ENCODE measurements at regions not wholly inside any gene's neighbourhood (a gene's known extent, or its start where the extent isn't known, plus 50 kb on each side); places are given as distances from the start of the nearest gene placed in this dataset.
"Not testable (repeated sequence)": the region's sequence is repeated elsewhere in the genome, so short reads cannot be mapped to it uniquely, and the experiment has no call there.

GRCh38 chr6:169086020-169086419, 167.6 kb downstream of the THBS2 start:
- DNase-seq (ENCODE audit: insufficient read length), result no peak
- FAIRE-seq, result no peak
- no peak for TF ChIP-seq TAF1 (IDR thresholded peaks at IDR 0.05; ENCODE audit: borderline replicate concordance, low read depth, low read length)
- no peak for TF ChIP-seq POLR2A (IDR thresholded peaks at IDR 0.05; ENCODE audit: low read depth, low read length)
- no peak for TF ChIP-seq POLR2AphosphoS5 (IDR thresholded peaks at IDR 0.05; ENCODE audit: low read depth, low read length)

GRCh38 chr6:169085466-169085865, 168.2 kb downstream of the THBS2 start:
- DNase-seq (ENCODE audit: insufficient read length), result no peak
- TF ChIP-seq POLR2AphosphoS5 (IDR thresholded peaks at IDR 0.05; ENCODE audit: low read depth, low read length) (no peak), TAF1 (IDR thresholded peaks at IDR 0.05; ENCODE audit: borderline replicate concordance, low read depth, low read length) (no peak), POLR2A (IDR thresholded peaks at IDR 0.05; ENCODE audit: low read depth, low read length) (no peak)
- no peak for FAIRE-seq

GRCh38 chr6:169084557-169084956, 169.1 kb downstream of the THBS2 start:
- DNase-seq (ENCODE audit: insufficient read length); FAIRE-seq: not testable (repeated sequence)

- FAIRE-seq (no peak), DNase-seq (ENCODE audit: insufficient read length) (no peak)
- TF ChIP-seq TAF1 (IDR thresholded peaks at IDR 0.05; ENCODE audit: borderline replicate concordance, low read depth, low read length) (no peak), POLR2A (IDR thresholded peaks at IDR 0.05; ENCODE audit: low read depth, low read length) (no peak), POLR2AphosphoS5 (IDR thresholded peaks at IDR 0.05; ENCODE audit: low read depth, low read length) (no peak)
Observed at GRCh38 chr6:169084067-169084466, 169.6 kb downstream of the THBS2 start.

- DNase-seq (ENCODE audit: insufficient read length) (no peak), FAIRE-seq (no peak)
- TF ChIP-seq TAF1 (IDR thresholded peaks at IDR 0.05; ENCODE audit: borderline replicate concordance, low read depth, low read length) (no peak), POLR2A (IDR thresholded peaks at IDR 0.05; ENCODE audit: low read depth, low read length) (no peak), POLR2AphosphoS5 (IDR thresholded peaks at IDR 0.05; ENCODE audit: low read depth, low read length) (no peak)
Observed at GRCh38 chr6:169083508-169083874, 170.2 kb downstream of the THBS2 start.

GRCh38 chr6:169082817-169083507, 170.7 kb downstream of the THBS2 start:
- no peak for TF ChIP-seq POLR2AphosphoS5 (IDR thresholded peaks at IDR 0.05; ENCODE audit: low read depth, low read length)
- TF ChIP-seq POLR2A (IDR thresholded peaks at IDR 0.05; ENCODE audit: low read depth, low read length), result no peak
- TF ChIP-seq TAF1 (IDR thresholded peaks at IDR 0.05; ENCODE audit: borderline replicate concordance, low read depth, low read length), result no peak
- DNase-seq (ENCODE audit: insufficient read length), result no peak
- FAIRE-seq, result no peak

- FAIRE-seq (no peak), DNase-seq (ENCODE audit: insufficient read length) (no peak)
- TF ChIP-seq TAF1 (IDR thresholded peaks at IDR 0.05; ENCODE audit: borderline replicate concordance, low read depth, low read length) (no peak), POLR2AphosphoS5 (IDR thresholded peaks at IDR 0.05; ENCODE audit: low read depth, low read length) (no peak), POLR2A (IDR thresholded peaks at IDR 0.05; ENCODE audit: low read depth, low read length) (no peak)
Observed at GRCh38 chr6:169082093-169082492, 171.6 kb downstream of the THBS2 start.

- DNase-seq (ENCODE audit: insufficient read length) (no peak), FAIRE-seq (no peak)
- TF ChIP-seq POLR2AphosphoS5 (IDR thresholded peaks at IDR 0.05; ENCODE audit: low read depth, low read length) (no peak), POLR2A (IDR thresholded peaks at IDR 0.05; ENCODE audit: low read depth, low read length) (no peak), TAF1 (IDR thresholded peaks at IDR 0.05; ENCODE audit: borderline replicate concordance, low read depth, low read length) (no peak)
Observed at GRCh38 chr6:169081248-169081647, 172.4 kb downstream of the THBS2 start.

- TF ChIP-seq POLR2AphosphoS5 (IDR thresholded peaks at IDR 0.05; ENCODE audit: low read depth, low read length), result no peak
- TF ChIP-seq POLR2A (IDR thresholded peaks at IDR 0.05; ENCODE audit: low read depth, low read length), result no peak
- no peak for TF ChIP-seq TAF1 (IDR thresholded peaks at IDR 0.05; ENCODE audit: borderline replicate concordance, low read depth, low read length)
- FAIRE-seq, result no peak
- no peak for DNase-seq (ENCODE audit: insufficient read length)
Observed at GRCh38 chr6:169079650-169080049, 174.0 kb downstream of the THBS2 start.

GRCh38 chr6:169078399-169079145, 175.1 kb downstream of the THBS2 start:
- DNase-seq (ENCODE audit: insufficient read length) (no peak), FAIRE-seq (no peak)
- TF ChIP-seq POLR2AphosphoS5 (IDR thresholded peaks at IDR 0.05; ENCODE audit: low read depth, low read length) (no peak), TAF1 (IDR thresholded peaks at IDR 0.05; ENCODE audit: borderline replicate concordance, low read depth, low read length) (no peak), POLR2A (IDR thresholded peaks at IDR 0.05; ENCODE audit: low read depth, low read length) (no peak)

GRCh38 chr6:169075915-169076654, 177.6 kb downstream of the THBS2 start:
- FAIRE-seq (no peak), DNase-seq (ENCODE audit: insufficient read length) (no peak)
- no peak for TF ChIP-seq TAF1 (IDR thresholded peaks at IDR 0.05; ENCODE audit: borderline replicate concordance, low read depth, low read length)

Measured in GM12892 (cell line).